GM12875 (cell line): ENCODE measurements at regions not wholly inside any gene's neighbourhood (a gene's known extent, or its start where the extent isn't known, plus 50 kb on each side); places are given as distances from the start of the nearest gene placed in this dataset.

Experiments
- H3K4me3 ChIP-seq: one replicate; pipeline ENCODE4 v1.5.1; 2011; ENCODE audit warnings: low read depth, low read length, control low read depth
- CTCF ChIP-seq: IDR thresholded peaks from 2 replicates; pipeline ENCODE4 v1.5.1; 2011; ENCODE audit warnings: low read depth, mild to moderate bottlenecking, control low read depth, inconsistent platforms, low read length, moderate library complexity, borderline replicate concordance; ENCODE audit not compliant: insufficient read depth

GRCh38 chr4:20046931-20047677, 204.6 kb upstream of the SLIT2 start:
- TF ChIP-seq CTCF = no peak
- H3K4me3 ChIP-seq = no peak overlapping the region

- no peak for TF ChIP-seq CTCF
- H3K4me3 ChIP-seq = no peak overlapping the region
Observed at GRCh38 chr4:20046179-20046578, 205.5 kb upstream of the SLIT2 start.

- no peak overlapping the region for H3K4me3 ChIP-seq
- no peak for TF ChIP-seq CTCF
Observed at GRCh38 chr4:20044966-20045365, 206.7 kb upstream of the SLIT2 start.

GRCh38 chr4:20044502-20044911, 207.2 kb upstream of the SLIT2 start:
- H3K4me3 ChIP-seq = no peak overlapping the region
- TF ChIP-seq CTCF = no peak

- no peak for TF ChIP-seq CTCF
- H3K4me3 ChIP-seq = no peak overlapping the region
Observed at GRCh38 chr4:20043991-20044390, 207.7 kb upstream of the SLIT2 start.

- no peak overlapping the region for H3K4me3 ChIP-seq
- no peak for TF ChIP-seq CTCF
Observed at GRCh38 chr4:20042769-20043168, 208.9 kb upstream of the SLIT2 start.

- no peak overlapping the region for H3K4me3 ChIP-seq
- TF ChIP-seq CTCF = no peak
Observed at GRCh38 chr4:20041839-20042407, 209.8 kb upstream of the SLIT2 start.
